Colonic mucosa (tissue), 4 donors: ENCODE measurements at regions not wholly inside any gene's neighbourhood (a gene's known extent, or its start where the extent isn't known, plus 50 kb on each side); places are given as distances from the start of the nearest gene placed in this dataset.

Source experiments
- DNase-seq: peaks from one replicate; pipeline ENCODE4 v3.0.0-alpha.2; 2020
- H3K27ac ChIP-seq: fragments of 200-600 bp; one replicate; pipeline ENCODE4 v1.8.0; 2021
- H3K27me3 ChIP-seq: fragments of 200-600 bp; one replicate; pipeline ENCODE4 v1.8.0; 2021
- H3K36me3 ChIP-seq: fragments of 200-600 bp; one replicate; pipeline ENCODE4 v1.8.0; 2021
- H3K4me1 ChIP-seq: fragments of 200-600 bp; one replicate; pipeline ENCODE4 v1.8.0; 2021; ENCODE audit warnings: mild to moderate bottlenecking
- H3K4me3 ChIP-seq: fragments of 200-600 bp; one replicate; pipeline ENCODE4 v1.8.0; 2021
- H3K9ac ChIP-seq, 2 donors: one replicate each; pipeline ENCODE4 v1.7.0; 2013; ENCODE audit warnings: control low read depth in 2 of 2, low read depth in 2 of 2, low read length in 2 of 2
- H3K9me3 ChIP-seq: fragments of 200-600 bp; one replicate; pipeline ENCODE4 v1.8.0; 2021
- intact Hi-C: fragments of 100-400 bp; cut with DNase I; formaldehyde crosslinking; loops from one replicate; pipeline ENCODE4 v1.14.1; 2022
- TF ChIP-seq, protein P1 (sequence below): fragments of 200-600 bp; IDR thresholded peaks from one replicate; pipeline ENCODE4 v1.8.0; 2022; ENCODE audit warnings: antibody characterized with exemption, mild to moderate bottlenecking
- donor health status: healthy.
- donor health status: DM: no; HTN: no; CAD: no.
- donor health status: DM: no; HTN: no; CAD: no.

DNA sequence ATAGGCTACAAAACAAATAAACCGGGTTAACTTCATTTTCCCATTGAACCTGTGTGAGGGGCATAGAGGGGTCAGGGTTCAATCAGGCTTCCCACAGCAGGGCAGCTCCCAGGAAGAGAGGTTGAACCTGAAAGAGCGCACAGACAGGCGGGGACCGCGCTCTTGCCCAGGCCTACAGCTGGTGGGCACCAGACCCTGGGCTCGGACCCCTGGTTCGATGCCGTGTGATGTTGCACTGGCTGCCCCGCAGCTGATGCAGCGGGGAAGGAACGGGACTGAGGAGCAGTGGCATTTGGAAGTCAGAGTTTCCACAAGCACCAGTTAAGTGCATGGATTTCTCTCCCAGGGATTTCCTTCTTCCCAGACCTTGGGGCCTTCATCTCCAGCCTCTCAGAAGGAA lies 72.6 kb upstream of the INSIG1 start:
- H3K4me3 ChIP-seq = no peak overlapping the region
- no peaks in the 10 kb centered on the region for H3K9me3 ChIP-seq
- no peaks in the 10 kb centered on the region for H3K27me3 ChIP-seq
- no peak for DNase-seq
- intact Hi-C loops = no loop called here
- TF ChIP-seq, protein P1, sequence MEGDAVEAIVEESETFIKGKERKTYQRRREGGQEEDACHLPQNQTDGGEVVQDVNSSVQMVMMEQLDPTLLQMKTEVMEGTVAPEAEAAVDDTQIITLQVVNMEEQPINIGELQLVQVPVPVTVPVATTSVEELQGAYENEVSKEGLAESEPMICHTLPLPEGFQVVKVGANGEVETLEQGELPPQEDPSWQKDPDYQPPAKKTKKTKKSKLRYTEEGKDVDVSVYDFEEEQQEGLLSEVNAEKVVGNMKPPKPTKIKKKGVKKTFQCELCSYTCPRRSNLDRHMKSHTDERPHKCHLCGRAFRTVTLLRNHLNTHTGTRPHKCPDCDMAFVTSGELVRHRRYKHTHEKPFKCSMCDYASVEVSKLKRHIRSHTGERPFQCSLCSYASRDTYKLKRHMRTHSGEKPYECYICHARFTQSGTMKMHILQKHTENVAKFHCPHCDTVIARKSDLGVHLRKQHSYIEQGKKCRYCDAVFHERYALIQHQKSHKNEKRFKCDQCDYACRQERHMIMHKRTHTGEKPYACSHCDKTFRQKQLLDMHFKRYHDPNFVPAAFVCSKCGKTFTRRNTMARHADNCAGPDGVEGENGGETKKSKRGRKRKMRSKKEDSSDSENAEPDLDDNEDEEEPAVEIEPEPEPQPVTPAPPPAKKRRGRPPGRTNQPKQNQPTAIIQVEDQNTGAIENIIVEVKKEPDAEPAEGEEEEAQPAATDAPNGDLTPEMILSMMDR = no peak
- no peaks in the 10 kb centered on the region for H3K4me1 ChIP-seq
- no peaks in the 10 kb centered on the region for H3K36me3 ChIP-seq
- no peak overlapping the region for H3K27ac ChIP-seq
- H3K9ac ChIP-seq = no peak overlapping the region

DNA sequence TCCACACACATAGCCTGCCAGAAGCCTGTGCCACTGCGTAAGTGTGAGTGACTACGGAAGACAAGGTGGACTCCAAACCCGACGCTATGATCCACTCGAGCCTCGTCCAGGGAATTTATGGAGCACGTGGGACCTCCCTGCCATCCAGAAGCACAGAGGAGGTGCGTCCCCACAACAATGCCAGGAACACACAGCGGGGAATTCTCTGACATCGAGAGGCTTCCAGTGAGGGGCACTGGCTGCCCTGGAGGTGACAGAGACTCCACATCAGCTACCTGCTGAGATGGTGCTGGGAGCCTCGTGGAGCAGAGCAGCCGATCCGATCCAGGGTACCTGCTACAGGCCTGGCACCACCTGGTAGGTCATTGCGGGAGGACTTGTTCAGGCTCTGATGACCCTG lies 72.2 kb upstream of the INSIG1 start:
- no peaks in the 10 kb centered on the region for H3K4me1 ChIP-seq
- no peak for DNase-seq
- H3K9me3 ChIP-seq = no peaks in the 10 kb centered on the region
- no peak overlapping the region for H3K27ac ChIP-seq
- no peak overlapping the region for H3K4me3 ChIP-seq
- TF ChIP-seq, protein P1 = no peak
- H3K36me3 ChIP-seq = no peaks in the 10 kb centered on the region
- intact Hi-C loops = no loop called here
- no peak overlapping the region for H3K9ac ChIP-seq
- H3K27me3 ChIP-seq = no peaks in the 10 kb centered on the region

DNA sequence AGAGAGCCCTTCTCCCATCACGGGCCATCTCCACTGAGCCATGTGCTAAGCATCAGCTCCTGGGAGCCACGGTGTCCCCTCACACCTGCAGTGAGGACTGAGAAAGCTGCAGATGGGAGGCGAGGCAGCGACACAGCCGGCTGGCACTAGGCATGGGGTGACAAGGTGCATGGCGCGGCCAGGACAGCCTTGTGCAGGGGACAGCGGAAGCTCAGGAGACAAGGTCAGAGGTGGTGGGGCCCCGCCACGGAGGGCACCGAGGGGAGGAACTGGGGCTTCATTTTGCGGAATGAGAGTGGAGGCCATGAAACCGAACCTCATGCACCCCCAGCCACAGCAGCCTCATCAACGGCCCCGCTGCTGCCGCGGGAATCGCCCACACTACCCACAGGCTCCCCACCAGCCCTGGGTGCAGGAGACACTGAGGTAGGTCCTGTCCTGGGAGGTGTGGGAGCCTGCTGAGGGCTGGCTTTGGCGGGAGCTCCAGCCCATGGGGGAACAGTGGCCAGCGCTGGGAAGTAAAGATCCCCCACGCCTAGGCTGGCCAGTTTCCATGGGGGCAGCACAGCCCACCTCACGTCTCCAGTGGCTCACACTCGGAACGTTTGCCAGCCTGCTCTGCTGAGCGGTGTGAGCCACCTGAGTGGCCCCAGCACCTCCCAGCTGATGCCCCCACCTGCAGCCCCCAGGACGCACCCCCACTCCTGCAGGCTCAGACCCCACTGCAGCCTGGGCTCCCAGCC lies 71.2 kb upstream of the INSIG1 start:
- Histone ChIP-seq H3K27ac (no peak overlapping the region), H3K9me3 (no peaks in the 10 kb centered on the region), H3K27me3 (no peaks in the 10 kb centered on the region), H3K9ac (no peak overlapping the region), H3K4me1 (no peaks in the 10 kb centered on the region), H3K4me3 (no peak overlapping the region), H3K36me3 (no peaks in the 10 kb centered on the region)
- TF ChIP-seq, protein P1 = no peak
- no peak for DNase-seq
- intact Hi-C loops = no loop called here

DNA sequence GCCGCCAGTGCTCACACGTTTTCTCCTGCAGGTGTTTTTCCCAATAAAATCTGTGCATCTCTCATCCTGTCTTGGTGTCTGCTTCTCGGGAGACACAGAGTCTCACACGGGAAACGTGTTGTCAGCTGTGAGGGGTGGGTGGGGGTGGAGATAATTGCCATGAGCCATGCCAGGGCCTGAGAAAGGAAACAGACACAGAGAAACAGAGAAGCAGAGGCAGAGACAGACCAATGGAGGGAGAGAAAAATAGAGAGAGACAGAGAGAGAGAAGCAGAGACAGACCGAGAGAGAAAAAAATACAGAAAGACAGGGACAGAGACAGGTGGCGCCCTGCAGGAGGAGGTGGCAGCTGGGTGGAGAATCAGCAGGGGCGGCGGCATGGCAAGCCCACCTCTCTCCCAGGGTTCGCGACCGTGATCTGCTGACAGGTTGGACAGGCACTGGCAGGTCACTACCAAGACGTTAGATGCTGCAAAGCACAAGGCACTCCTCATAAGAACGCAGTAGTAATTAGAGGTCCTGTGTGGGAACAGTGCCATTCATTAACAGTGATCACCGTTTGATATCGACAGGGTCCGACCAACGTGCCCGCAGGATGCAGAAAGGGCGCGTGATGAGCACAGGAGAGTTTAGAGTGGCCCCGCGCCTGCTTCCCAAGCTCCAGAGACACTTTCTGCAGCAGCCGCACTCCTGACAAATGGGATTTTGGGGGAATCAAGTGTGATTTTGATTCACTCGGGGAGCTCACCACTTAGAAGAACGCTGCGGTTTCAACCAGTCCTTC lies 70.5 kb upstream of the INSIG1 start:
- Histone ChIP-seq H3K27ac (no peak overlapping the region), H3K9ac (no peak overlapping the region), H3K4me3 (no peak overlapping the region), H3K36me3 (no peaks in the 10 kb centered on the region), H3K27me3 (no peaks in the 10 kb centered on the region), H3K4me1 (no peaks in the 10 kb centered on the region), H3K9me3 (no peaks in the 10 kb centered on the region)
- DNase-seq = no peak
- intact Hi-C loops = no loop called here
- TF ChIP-seq, protein P1 = no peak

DNA sequence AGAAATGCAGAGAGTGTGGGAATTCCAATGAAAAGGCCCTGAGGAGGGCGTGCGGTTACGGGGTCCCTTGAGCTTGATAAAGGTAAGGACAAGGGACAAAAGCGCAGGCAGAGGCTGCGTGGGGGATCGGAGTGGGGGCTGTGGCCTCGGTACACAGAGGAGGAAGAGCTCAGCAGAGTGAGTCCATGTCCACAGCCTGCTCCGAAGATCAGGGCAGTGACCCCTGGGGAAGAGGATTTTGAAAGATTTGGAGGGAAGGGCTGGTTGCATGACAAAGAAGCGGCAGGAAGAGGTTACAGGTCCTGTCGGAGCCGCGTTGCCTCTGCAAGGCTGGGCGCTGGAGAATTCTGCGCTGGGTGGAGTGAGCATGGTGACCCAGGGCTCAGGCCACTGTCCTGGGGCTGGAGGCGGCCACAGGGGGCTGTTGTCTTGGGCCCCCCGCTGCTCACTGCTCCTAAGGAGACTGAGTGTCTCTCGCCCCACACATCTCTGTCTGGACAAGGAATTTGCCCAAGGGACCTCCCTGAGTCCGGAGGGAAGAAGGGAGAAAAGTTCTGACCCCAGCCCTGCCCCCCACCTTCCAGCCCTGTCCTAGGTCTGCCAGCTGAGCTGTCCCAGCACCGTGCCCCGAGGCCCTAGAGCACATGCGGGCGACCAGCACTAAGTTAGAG lies 69.8 kb upstream of the INSIG1 start:
- H3K27me3 ChIP-seq = no peaks in the 10 kb centered on the region
- no peak overlapping the region for H3K9ac ChIP-seq
- intact Hi-C loops = no loop called here
- H3K9me3 ChIP-seq = no peaks in the 10 kb centered on the region
- TF ChIP-seq, protein P1 = no peak
- no peaks in the 10 kb centered on the region for H3K36me3 ChIP-seq
- DNase-seq = no peak
- H3K27ac ChIP-seq = no peak overlapping the region
- H3K4me3 ChIP-seq = no peak overlapping the region
- H3K4me1 ChIP-seq = no peaks in the 10 kb centered on the region
